ENCODE measurements at regions not wholly inside any gene's neighbourhood (a gene's known extent, or its start where the extent isn't known, plus 50 kb on each side); places are given as distances from the start of the nearest gene placed in this dataset.

DNA sequence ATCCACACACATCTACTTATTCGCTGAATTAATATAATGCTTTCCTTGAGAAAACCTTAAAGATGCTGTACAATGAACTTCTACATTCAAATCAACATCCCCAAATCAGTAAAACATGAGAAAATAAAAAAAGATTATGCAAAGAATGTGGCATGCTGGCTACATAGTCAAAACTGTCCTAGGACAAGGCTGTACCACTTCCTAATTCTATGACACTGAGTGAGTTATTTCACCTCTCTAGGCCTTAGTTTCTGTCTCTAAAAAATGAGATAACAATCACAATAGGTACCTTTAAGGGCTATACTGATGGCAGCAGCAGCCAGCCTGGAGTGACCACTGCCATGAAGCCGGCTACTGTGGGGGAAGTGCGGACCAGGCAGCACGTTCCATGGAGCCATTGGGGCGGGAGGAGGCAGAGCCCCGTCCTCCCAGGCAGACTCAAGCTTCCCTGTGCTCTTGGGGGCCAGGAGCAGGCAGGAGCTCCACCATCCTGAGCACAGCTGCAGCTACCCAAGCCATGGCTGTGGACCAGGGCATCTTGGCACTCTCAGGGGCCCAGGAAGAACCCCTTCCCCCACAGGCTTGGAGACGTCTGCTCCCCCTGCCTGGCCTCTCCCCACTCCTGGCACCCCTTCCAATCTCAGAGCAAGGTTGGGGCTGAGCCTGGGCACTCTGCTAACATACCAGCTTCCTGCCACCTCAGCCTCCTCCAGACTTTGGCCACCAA lies 110.2 kb downstream of the ELAPOR2 start (continued):
- TF ChIP-seq ZNF565 (CRISPR knock-in tag; conservative IDR thresholded peaks at IDR 0.05; ENCODE audit: low read depth), result no peak

DNA sequence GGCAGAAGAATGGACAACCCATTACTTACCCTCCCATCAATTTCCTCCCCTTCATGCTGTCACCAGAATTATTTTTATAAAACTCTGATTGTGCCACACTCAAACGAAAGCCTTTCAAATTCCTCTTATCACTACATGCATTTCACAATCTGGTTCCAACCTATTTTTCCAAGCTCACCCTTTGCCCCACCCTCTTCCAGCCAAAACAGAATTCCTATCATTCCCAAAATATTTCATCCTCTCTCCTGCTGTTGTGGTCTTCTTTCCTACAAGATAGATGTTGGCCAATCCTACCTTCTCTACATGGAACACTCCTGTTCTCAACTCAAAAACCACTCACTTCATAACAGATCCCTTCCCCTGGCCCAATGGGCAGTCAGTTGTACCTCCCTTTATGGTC lies 111.5 kb downstream of the ELAPOR2 start:
- peak; percentile 32; the same call in 1 of the 3 replicates for ATAC-seq
- TF ChIP-seq CSDC2 (CRISPR knock-in tag; IDR thresholded peaks at IDR 0.05), result 0 out of 2 replicates have a peak, but pooled peaks have one; percentile 40
- no peak for TF ChIP-seq BACH2 (CRISPR knock-in tag; IDR thresholded peaks at IDR 0.05; ENCODE audit: borderline replicate concordance)
- peak; percentile 28; the same call in 1 of the 2 replicates for TF ChIP-seq ISL1 (CRISPR knock-in tag; IDR thresholded peaks at IDR 0.05)
- TF ChIP-seq, protein P1, sequence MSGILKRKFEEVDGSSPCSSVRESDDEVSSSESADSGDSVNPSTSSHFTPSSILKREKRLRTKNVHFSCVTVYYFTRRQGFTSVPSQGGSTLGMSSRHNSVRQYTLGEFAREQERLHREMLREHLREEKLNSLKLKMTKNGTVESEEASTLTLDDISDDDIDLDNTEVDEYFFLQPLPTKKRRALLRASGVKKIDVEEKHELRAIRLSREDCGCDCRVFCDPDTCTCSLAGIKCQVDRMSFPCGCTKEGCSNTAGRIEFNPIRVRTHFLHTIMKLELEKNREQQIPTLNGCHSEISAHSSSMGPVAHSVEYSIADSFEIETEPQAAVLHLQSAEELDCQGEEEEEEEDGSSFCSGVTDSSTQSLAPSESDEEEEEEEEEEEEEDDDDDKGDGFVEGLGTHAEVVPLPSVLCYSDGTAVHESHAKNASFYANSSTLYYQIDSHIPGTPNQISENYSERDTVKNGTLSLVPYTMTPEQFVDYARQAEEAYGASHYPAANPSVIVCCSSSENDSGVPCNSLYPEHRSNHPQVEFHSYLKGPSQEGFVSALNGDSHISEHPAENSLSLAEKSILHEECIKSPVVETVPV (CRISPR knock-in tag; IDR thresholded peaks at IDR 0.05), result no peak

DNA sequence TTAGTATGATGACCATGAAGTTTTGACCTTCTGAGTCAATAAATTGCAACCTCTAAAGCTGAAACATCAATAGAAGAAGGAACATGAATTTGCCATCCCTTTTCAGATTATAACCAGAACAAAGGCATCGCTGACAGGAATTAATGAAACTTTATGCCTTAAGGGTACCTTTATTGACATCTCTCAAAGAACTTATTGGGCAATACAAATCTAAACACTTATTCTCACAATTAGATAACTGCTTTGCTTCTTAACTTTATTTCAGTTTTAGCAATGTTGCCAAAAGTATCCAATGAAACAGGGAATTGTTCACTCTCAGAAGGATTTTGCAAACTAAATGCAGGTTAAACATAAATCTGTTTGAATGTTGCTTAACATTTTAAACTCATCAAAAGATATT lies 116.0 kb downstream of the ELAPOR2 start:
- TF ChIP-seq ISL1 (CRISPR knock-in tag; IDR thresholded peaks at IDR 0.05), result no peak
- no peak for TF ChIP-seq CSDC2 (CRISPR knock-in tag; IDR thresholded peaks at IDR 0.05)
- TF ChIP-seq, protein P2, sequence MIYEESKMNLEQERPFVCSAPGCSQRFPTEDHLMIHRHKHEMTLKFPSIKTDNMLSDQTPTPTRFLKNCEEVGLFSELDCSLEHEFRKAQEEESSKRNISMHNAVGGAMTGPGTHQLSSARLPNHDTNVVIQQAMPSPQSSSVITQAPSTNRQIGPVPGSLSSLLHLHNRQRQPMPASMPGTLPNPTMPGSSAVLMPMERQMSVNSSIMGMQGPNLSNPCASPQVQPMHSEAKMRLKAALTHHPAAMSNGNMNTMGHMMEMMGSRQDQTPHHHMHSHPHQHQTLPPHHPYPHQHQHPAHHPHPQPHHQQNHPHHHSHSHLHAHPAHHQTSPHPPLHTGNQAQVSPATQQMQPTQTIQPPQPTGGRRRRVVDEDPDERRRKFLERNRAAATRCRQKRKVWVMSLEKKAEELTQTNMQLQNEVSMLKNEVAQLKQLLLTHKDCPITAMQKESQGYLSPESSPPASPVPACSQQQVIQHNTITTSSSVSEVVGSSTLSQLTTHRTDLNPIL (CRISPR knock-in tag; IDR thresholded peaks at IDR 0.05; ENCODE audit: low read depth), result no peak
- no peak for TF ChIP-seq TOX (CRISPR knock-in tag; IDR thresholded peaks at IDR 0.05; ENCODE audit: borderline replicate concordance)
- TF ChIP-seq ARNTL (CRISPR knock-in tag; IDR thresholded peaks at IDR 0.05; ENCODE audit: borderline replicate concordance, low read depth), result no peak
- no peak for TF ChIP-seq ZFP3 (CRISPR knock-in tag; IDR thresholded peaks at IDR 0.05)
- TF ChIP-seq SNAI2 (CRISPR knock-in tag; IDR thresholded peaks at IDR 0.05), result no peak
- TF ChIP-seq BACH2 (CRISPR knock-in tag; IDR thresholded peaks at IDR 0.05; ENCODE audit: borderline replicate concordance), result no peak
- no peak for ATAC-seq

DNA sequence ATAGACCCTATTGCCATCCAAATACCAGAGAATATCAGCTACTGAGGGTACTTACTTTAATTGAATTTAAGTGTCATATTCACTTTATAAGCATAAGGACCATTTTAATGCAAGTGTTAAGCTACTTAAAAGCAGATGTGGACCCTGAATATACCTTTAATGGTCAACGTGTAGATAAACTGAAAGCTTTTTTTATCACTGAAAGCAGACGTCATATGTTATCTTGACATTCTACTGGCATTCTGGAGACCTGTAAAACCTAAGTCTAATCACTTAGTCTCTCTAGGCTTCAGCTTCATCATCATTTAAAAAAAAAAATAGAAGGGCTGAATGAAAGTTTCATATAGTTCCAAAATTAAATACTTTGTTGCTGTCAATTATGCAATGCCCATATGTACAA lies 116.5 kb downstream of the ELAPOR2 start:
- no peak for TF ChIP-seq TOX (CRISPR knock-in tag; IDR thresholded peaks at IDR 0.05; ENCODE audit: borderline replicate concordance)
- 0 out of 2 replicates have a peak, but pooled peaks have one; percentile 38 for TF ChIP-seq ISL1 (CRISPR knock-in tag; IDR thresholded peaks at IDR 0.05)
- ATAC-seq, result no peak

DNA sequence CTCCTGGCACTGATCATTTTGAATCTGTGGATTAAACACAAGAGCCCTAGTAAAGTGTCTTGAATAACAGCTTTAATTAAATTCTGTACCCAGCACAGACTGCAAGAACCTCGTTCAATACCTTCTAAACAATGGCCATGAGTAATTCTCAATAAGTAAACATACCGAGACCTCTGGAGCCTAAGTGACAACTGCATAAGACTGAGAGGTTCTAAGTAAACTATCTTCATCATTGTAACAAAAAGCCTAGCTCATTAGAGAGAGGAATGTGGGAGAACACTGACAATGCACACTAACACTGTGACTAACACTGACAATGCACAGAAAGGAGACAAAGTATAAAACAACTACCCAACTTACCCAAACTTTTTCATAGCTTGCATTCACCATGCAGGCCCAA lies 117.4 kb downstream of the ELAPOR2 start:
- ATAC-seq, result no peak
- no peak for TF ChIP-seq ZNF70 (CRISPR knock-in tag; IDR thresholded peaks at IDR 0.05)
- no peak for TF ChIP-seq RARB (CRISPR knock-in tag; IDR thresholded peaks at IDR 0.05)
- no peak for TF ChIP-seq ESRRG (CRISPR knock-in tag; IDR thresholded peaks at IDR 0.05)
- TF ChIP-seq ZFP30 (CRISPR knock-in tag; IDR thresholded peaks at IDR 0.05), result no peak
- no peak for TF ChIP-seq ZC3H10 (CRISPR knock-in tag; IDR thresholded peaks at IDR 0.05)
- TF ChIP-seq PPARA (CRISPR knock-in tag; IDR thresholded peaks at IDR 0.05; ENCODE audit: borderline replicate concordance), result no peak
- no peak for TF ChIP-seq ZNF565 (CRISPR knock-in tag; conservative IDR thresholded peaks at IDR 0.05; ENCODE audit: low read depth)
- no peak for TF ChIP-seq CSDC2 (CRISPR knock-in tag; IDR thresholded peaks at IDR 0.05)
- TF ChIP-seq, protein P1 (CRISPR knock-in tag; IDR thresholded peaks at IDR 0.05), result no peak
- no peak for TF ChIP-seq ISL1 (CRISPR knock-in tag; IDR thresholded peaks at IDR 0.05)
- TF ChIP-seq, protein P3, sequence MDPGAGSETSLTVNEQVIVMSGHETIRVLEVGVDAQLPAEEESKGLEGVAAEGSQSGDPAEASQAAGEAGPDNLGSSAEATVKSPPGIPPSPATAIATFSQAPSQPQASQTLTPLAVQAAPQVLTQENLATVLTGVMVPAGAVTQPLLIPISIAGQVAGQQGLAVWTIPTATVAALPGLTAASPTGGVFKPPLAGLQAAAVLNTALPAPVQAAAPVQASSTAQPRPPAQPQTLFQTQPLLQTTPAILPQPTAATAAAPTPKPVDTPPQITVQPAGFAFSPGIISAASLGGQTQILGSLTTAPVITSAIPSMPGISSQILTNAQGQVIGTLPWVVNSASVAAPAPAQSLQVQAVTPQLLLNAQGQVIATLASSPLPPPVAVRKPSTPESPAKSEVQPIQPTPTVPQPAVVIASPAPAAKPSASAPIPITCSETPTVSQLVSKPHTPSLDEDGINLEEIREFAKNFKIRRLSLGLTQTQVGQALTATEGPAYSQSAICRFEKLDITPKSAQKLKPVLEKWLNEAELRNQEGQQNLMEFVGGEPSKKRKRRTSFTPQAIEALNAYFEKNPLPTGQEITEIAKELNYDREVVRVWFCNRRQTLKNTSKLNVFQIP (CRISPR knock-in tag; IDR thresholded peaks at IDR 0.05; ENCODE audit: borderline replicate concordance, low read depth), result no peak
- no peak for TF ChIP-seq SNAI2 (CRISPR knock-in tag; IDR thresholded peaks at IDR 0.05)
- no peak for TF ChIP-seq TCF4 (CRISPR knock-in tag; IDR thresholded peaks at IDR 0.05; ENCODE audit: borderline replicate concordance)
- TF ChIP-seq, protein P2 (CRISPR knock-in tag; IDR thresholded peaks at IDR 0.05; ENCODE audit: low read depth), result no peak
- no peak for TF ChIP-seq BACH2 (CRISPR knock-in tag; IDR thresholded peaks at IDR 0.05; ENCODE audit: borderline replicate concordance)
